Large intestine (tissue), 3 donors: ENCODE measurements at regions not wholly inside any gene's neighbourhood (a gene's known extent, or its start where the extent isn't known, plus 50 kb on each side); places are given as distances from the start of the nearest gene placed in this dataset.

Source experiments
- DNase-seq, 2 donors: peaks; one replicate each; pipeline versions ENCODE4 v3.0.0 to v3.0.0-alpha.2; 2013
- H3K27ac ChIP-seq: one replicate; pipeline ENCODE4 v1.5.1; 2013; ENCODE audit warnings: low read length
- H3K27me3 ChIP-seq: 2 replicates; pipeline ENCODE4 v1.6.1; 2013; ENCODE audit warnings: low read length; ENCODE audit not compliant: control insufficient read depth, insufficient read depth
- H3K36me3 ChIP-seq: 2 replicates; pipeline ENCODE4 v1.6.1; 2013; ENCODE audit warnings: low read length; ENCODE audit not compliant: control insufficient read depth, insufficient read depth
- H3K4me1 ChIP-seq: one replicate; pipeline ENCODE4 v1.6.1; 2013; ENCODE audit warnings: low read length; ENCODE audit not compliant: control insufficient read depth, insufficient read depth
- H3K4me3 ChIP-seq: one replicate; pipeline ENCODE4 v1.5.1; 2013; ENCODE audit warnings: low read length
- H3K9me3 ChIP-seq: one replicate; pipeline ENCODE4 v1.6.1; 2013; ENCODE audit warnings: mild to moderate bottlenecking, low read depth, low read length, moderate library complexity; ENCODE audit not compliant: control insufficient read depth
- WGBS: methylation state at CpG from one replicate; pipeline ENCODE4 v1.1.5; 2013; ENCODE audit warnings: low lambda C conversion rate; ENCODE audit not compliant: insufficient coverage; 5-methylcytosine and 5-hydroxymethylcytosine counted together

DNA sequence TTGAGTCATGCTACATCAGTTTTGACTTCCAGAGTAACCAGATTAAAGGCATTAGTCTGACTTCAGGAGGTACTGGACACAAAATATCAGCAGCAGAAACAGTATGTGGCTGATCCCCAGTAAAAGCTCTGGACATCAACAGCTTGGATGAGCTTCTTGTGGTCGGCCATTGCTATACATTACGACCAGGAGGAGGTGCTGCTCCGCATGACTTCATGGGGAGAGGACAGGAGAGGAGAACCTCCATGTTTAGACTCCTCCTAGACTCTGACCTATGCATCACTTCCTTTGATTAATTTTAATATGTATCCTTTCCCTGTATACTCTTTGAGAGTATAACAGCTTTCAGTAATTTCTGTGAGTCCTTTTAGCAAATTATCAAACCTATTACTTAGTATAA, 285.6 kb upstream of the ARHGEF26 start:
- Histone ChIP-seq H3K27ac (no peak overlapping the region), H3K4me1 (no peaks in the 10 kb centered on the region), H3K9me3 (no peaks in the 10 kb centered on the region), H3K4me3 (no peak overlapping the region), H3K36me3 (no peaks in the 10 kb centered on the region), H3K27me3 (no peaks in the 10 kb centered on the region)
- no peak for DNase-seq
- WGBS: no CpG with 5 or more reads among the region's 3 CpGs

DNA sequence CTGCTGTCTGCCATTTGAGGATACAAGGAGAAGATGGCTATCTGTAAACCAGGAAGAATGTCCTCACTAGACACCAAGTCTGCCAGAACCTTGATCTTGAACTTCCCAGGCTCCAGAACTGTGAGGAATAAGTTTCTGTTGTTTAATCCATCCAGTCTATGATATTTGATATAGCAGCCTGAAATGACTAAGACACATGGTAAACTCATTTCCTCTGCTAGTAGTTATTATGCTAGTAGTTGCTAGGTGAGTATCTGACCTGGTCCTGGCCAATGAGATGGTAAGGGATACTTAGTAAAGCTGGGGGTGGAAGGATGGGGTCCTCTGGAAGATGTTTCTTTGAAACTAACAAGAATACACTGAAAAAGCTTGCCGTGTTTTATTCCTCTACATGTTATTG, 280.7 kb upstream of the ARHGEF26 start:
- no peak for DNase-seq
- Histone ChIP-seq H3K4me3 (no peak overlapping the region), H3K36me3 (no peaks in the 10 kb centered on the region), H3K9me3 (no peaks in the 10 kb centered on the region), H3K27me3 (no peaks in the 10 kb centered on the region), H3K27ac (no peak overlapping the region), H3K4me1 (no peaks in the 10 kb centered on the region)
- no CpG with 5 or more reads among the region's 1 CpG for WGBS

GRCh38 chr3:153843994-153844393, 277.2 kb upstream of the ARHGEF26 start:
- H3K9me3 ChIP-seq: no peaks in the 10 kb centered on the region
- H3K27ac ChIP-seq: no peak overlapping the region
- H3K4me1 ChIP-seq: no peaks in the 10 kb centered on the region
- H3K4me3 ChIP-seq: no peak overlapping the region
- H3K36me3 ChIP-seq: no peaks in the 10 kb centered on the region
- no peaks in the 10 kb centered on the region for H3K27me3 ChIP-seq
- DNase-seq: no peak

- no peaks in the 10 kb centered on the region for H3K27me3 ChIP-seq
- H3K9me3 ChIP-seq: no peaks in the 10 kb centered on the region
- no peaks in the 10 kb centered on the region for H3K4me1 ChIP-seq
- H3K4me3 ChIP-seq: no peak overlapping the region
- H3K27ac ChIP-seq: no peak overlapping the region
- H3K36me3 ChIP-seq: no peaks in the 10 kb centered on the region
- no peak for DNase-seq
- 74% methylated on average over 3 of the region's 4 CpGs for WGBS
These were observed 275.9 kb upstream of the ARHGEF26 start for GRCh38 chr3:153845311-153845710.

DNA sequence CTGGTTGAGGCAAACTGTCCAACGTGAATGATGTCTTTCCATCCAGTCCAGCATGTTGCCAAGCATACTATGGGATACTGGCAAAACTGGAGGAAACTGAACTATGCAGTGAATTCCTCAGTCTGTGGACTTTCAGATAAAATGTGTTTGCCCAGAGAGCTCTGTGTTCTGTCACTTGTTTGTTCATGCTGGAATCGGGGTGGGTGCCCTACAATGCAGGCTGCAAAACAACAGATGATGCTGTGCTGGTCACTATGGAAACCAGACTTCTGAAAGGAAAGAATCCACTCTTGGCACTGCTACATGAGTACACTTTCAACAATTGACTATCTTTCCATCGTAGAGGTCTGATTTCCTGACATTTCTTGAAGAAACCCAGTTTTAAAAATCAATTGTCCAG, 272.5 kb upstream of the ARHGEF26 start:
- Histone ChIP-seq H3K9me3 (no peaks in the 10 kb centered on the region), H3K27ac (no peak overlapping the region), H3K4me3 (no peak overlapping the region), H3K27me3 (no peaks in the 10 kb centered on the region), H3K4me1 (no peaks in the 10 kb centered on the region), H3K36me3 (no peaks in the 10 kb centered on the region)
- DNase-seq: peak; percentile 4 to 10
- WGBS: no CpG with 5 or more reads among the region's 3 CpGs

- H3K27me3 ChIP-seq: no peaks in the 10 kb centered on the region
- 60% methylated on average over 1 of the region's 2 CpGs for WGBS
These were observed 268.8 kb upstream of the ARHGEF26 start for GRCh38 chr3:153852355-153852754.

GRCh38 chr3:153853163-153853562, 268.0 kb upstream of the ARHGEF26 start:
- 100% methylated on average over 1 of the region's 1 CpG for WGBS
- Histone ChIP-seq H3K9me3 (no peaks in the 10 kb centered on the region), H3K27me3 (no peaks in the 10 kb centered on the region), H3K4me1 (no peaks in the 10 kb centered on the region), H3K27ac (no peak overlapping the region), H3K36me3 (no peaks in the 10 kb centered on the region), H3K4me3 (no peak overlapping the region)
- no peak for DNase-seq

More at GRCh38 chr3:153852355-153852754, 268.8 kb upstream of the ARHGEF26 start:
- H3K4me3 ChIP-seq: no peak overlapping the region
- H3K27ac ChIP-seq: no peak overlapping the region
- H3K36me3 ChIP-seq: no peaks in the 10 kb centered on the region
- no peaks in the 10 kb centered on the region for H3K9me3 ChIP-seq
- DNase-seq: no peak
- H3K4me1 ChIP-seq: no peaks in the 10 kb centered on the region

- no CpG with 5 or more reads among the region's 1 CpG for WGBS
- H3K27me3 ChIP-seq: no peaks in the 10 kb centered on the region
- no peaks in the 10 kb centered on the region for H3K36me3 ChIP-seq
- no peak overlapping the region for H3K4me3 ChIP-seq
- no peaks in the 10 kb centered on the region for H3K9me3 ChIP-seq
- H3K4me1 ChIP-seq: no peaks in the 10 kb centered on the region
- no peak overlapping the region for H3K27ac ChIP-seq
- DNase-seq: no peak
These were observed 265.4 kb upstream of the ARHGEF26 start for GRCh38 chr3:153855772-153856171.

- Histone ChIP-seq H3K36me3 (no peaks in the 10 kb centered on the region), H3K4me1 (no peaks in the 10 kb centered on the region), H3K4me3 (no peak overlapping the region), H3K9me3 (no peaks in the 10 kb centered on the region), H3K27ac (no peak overlapping the region), H3K27me3 (no peaks in the 10 kb centered on the region)
- WGBS: no CpG with 5 or more reads among the region's 1 CpG
- DNase-seq: no peak
These were observed 264.3 kb upstream of the ARHGEF26 start for GRCh38 chr3:153856932-153857331.

DNA sequence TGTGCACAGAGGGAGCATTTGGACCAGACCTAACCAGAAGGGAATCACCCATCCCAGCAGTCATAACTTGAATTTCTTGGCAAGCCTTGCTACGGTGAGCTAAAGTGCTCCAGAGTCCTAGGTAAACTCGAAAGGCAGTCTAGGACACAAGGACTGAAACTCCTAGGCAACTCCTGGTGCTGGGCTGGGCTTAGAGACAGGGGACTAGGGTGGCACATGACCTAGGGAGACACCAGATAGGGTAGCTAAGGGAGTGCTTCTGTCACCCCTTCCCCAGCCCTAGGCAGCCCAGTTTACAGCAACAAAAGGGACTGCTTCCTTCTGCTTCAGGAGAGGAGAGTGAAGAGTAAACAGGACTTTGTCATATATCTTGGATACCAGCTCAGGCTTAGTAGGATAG, 256.4 kb upstream of the ARHGEF26 start:
- Histone ChIP-seq H3K36me3 (no peaks in the 10 kb centered on the region), H3K4me3 (no peak overlapping the region), H3K27ac (no peak overlapping the region), H3K9me3 (no peaks in the 10 kb centered on the region), H3K27me3 (no peaks in the 10 kb centered on the region), H3K4me1 (no peaks in the 10 kb centered on the region)
- no CpG with 5 or more reads among the region's 2 CpGs for WGBS
- no peak for DNase-seq

- Histone ChIP-seq H3K4me3 (no peak overlapping the region), H3K9me3 (no peaks in the 10 kb centered on the region), H3K4me1 (no peaks in the 10 kb centered on the region), H3K27ac (no peak overlapping the region), H3K36me3 (no peaks in the 10 kb centered on the region), H3K27me3 (no peaks in the 10 kb centered on the region)
- no peak for DNase-seq
These were observed 254.3 kb upstream of the ARHGEF26 start for GRCh38 chr3:153866901-153867300.
